Loucy (cell line): ENCODE measurements at regions not wholly inside any gene's neighbourhood (a gene's known extent, or its start where the extent isn't known, plus 50 kb on each side); places are given as distances from the start of the nearest gene placed in this dataset.

Experiments used
- CTCF ChIP-seq: fragments of 200-600 bp; sonication (generic); conservative IDR thresholded peaks from 2 replicates; pipeline ENCODE4 v1.5.1; 2014; ENCODE audit warnings: mild to moderate bottlenecking, antibody characterized with exemption, low read length
- EZH2phosphoT487 ChIP-seq: fragments of 200-600 bp; IDR thresholded peaks from 2 replicates; pipeline ENCODE4 v1.6.1; 2018; ENCODE audit warnings: antibody characterized with exemption, mild to moderate bottlenecking, moderate library complexity, borderline replicate concordance

GRCh38 chr5:89996890-89997289, 412.7 kb downstream of the CETN3 start:
- TF ChIP-seq CTCF (no peak), EZH2phosphoT487 (no peak)
